ENCODE measurements at regions not wholly inside any gene's neighbourhood (a gene's known extent, or its start where the extent isn't known, plus 50 kb on each side); places are given as distances from the start of the nearest gene placed in this dataset.
"Not testable (repeated sequence)": the region's sequence is repeated elsewhere in the genome, so short reads cannot be mapped to it uniquely, and the experiment has no call there.

DNA sequence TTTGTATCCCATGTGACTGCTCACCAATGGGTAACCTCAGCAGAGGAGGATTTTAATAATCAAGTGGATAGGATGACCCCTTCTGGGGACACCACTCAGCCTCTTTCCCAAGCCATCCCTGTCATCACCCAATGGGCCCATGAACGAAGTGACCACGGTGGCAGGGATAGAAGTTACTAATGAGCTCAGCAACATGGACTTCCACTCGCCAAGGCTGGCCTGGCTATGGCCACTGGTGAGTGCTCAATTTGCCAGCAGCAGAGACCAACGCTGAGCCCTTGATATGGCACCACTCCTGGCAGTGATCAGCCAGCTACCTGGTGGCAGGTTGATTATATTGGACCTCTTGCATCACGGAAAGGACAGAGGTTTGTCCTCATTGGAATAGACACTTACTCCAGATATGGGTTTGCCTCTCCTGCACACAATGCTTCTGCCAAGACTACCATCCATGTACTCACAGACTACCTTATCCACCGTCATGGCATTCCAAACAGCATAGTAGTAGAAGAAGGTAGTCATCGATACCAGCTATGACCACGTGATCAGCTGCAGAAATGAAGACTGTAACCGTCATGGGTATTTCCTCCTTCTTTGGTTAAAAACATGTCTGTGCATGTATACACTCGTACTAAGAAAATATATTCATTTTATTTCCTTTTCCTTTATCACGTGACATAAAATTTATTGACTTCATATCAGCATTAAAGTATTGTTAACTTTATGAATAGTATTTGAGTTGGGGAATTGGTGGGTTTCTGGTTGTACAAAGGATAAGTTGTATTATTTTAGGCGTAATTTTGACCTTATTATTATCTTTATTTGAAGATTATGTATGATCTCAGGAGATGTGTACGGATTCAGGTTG is 562.6 kb downstream of the PTPRU start:
- Histone ChIP-seq H3K27ac (ENCODE audit: low read length) (no peak overlapping the region), H3K9me3 (ENCODE audit: control insufficient read depth in 1 of 2, low read length in 2 of 2) (peaks cover 0 to 8% of the 10 kb centered on the region in 2 donors), H3K4me1 (ENCODE audit: control insufficient read depth in 1 of 2, insufficient read depth in 2 of 2, low read length in 2 of 2) (peaks cover 0 to 4% of the 10 kb centered on the region in 2 donors), H3K4me3 (ENCODE audit: low read depth in 1 of 2, low read length in 2 of 2) (no peak overlapping the region), H3K27me3 (ENCODE audit: low read depth, low read length) (no peaks in the 10 kb centered on the region), H3K36me3 (ENCODE audit: control insufficient read depth in 1 of 2, insufficient read depth in 2 of 2, low read length in 2 of 2) (no peaks in the 10 kb centered on the region)

DNA sequence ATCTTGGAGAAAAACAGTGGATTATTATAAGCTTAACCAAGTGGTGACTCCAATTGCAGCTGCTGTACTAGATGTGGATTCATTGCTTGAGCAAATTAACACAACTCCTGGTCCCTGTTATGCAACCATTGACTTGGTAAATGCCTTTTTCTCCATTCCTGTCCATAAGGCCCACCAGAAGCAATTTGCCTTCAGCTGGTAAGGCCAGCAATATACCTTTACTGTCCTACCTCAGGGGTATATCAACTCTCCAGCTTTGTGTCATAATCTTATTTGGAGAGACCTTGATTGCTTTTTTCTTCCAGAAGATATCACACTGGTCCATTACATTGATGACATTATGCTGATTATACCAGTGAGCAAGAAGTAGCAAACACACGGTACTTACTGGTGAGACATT is 560.8 kb downstream of the PTPRU start:
- not testable (repeated sequence) for H3K4me3 ChIP-seq (ENCODE audit: low read depth in 1 of 2, low read length in 2 of 2); H3K4me1 ChIP-seq (ENCODE audit: control insufficient read depth in 1 of 2, insufficient read depth in 2 of 2, low read length in 2 of 2); H3K9me3 ChIP-seq (ENCODE audit: control insufficient read depth in 1 of 2, low read length in 2 of 2); H3K36me3 ChIP-seq (ENCODE audit: control insufficient read depth in 1 of 2, insufficient read depth in 2 of 2, low read length in 2 of 2); H3K27me3 ChIP-seq (ENCODE audit: low read depth, low read length); H3K27ac ChIP-seq (ENCODE audit: low read length)

DNA sequence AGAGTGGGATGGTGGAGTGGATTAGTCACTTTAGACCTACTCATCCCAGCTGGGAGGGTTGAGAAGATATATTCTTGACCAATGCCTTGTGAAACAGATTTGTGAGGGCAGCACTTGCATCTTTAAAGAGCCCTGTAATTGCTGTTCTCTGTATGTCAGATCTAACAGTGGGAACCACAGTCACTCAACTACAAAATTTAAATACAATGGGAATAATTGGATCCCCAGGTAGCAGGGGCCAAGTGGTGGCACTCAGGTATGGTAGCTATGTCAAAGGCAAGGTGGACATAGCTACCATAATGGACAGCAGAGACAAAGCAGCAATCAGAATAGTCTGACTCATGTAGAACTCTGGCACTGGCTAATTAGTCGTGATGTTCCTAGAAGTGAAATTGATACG is 559.6 kb downstream of the PTPRU start:
- not testable (repeated sequence) for H3K27me3 ChIP-seq (ENCODE audit: low read depth, low read length)

DNA sequence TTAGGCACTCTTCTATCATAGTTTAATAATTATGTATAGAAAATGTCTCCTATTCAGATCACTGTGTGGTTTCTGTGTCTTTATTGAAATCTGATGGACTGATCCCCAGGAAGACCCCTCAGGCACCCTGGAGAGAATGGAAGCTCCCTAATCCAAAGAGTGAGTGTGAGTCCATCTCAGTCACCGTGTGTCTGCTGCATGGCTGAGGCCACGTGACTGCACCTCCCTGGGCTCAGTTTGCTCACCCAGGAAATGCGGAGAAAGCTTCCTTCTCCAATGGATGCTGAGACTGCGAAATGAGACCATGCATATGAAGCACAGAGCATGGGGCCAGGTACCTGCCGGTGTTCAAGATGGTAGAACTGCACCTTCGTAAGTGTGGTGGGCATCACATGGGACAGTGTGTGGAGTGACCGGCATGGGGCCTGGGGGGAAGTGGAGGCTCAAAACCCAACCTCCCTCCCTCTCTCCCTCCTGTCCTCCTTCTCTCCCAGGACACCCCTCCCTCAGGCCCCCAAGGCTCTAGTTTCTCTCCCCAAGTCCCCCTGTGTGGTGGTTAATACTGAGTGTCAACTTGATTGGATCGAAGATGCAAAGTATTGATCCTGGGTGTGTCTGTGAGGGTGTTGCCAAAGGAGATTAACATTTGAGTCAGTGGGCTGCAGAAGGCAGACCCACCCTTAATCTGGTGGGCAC is 557.5 kb downstream of the PTPRU start:
- Histone ChIP-seq H3K9me3 (ENCODE audit: control insufficient read depth in 1 of 2, low read length in 2 of 2) (peaks cover 0 to 8% of the 10 kb centered on the region in 2 donors), H3K27ac (ENCODE audit: low read length) (no peak overlapping the region), H3K36me3 (ENCODE audit: control insufficient read depth in 1 of 2, insufficient read depth in 2 of 2, low read length in 2 of 2) (no peaks in the 10 kb centered on the region), H3K27me3 (ENCODE audit: low read depth, low read length) (no peaks in the 10 kb centered on the region), H3K4me3 (ENCODE audit: low read depth in 1 of 2, low read length in 2 of 2) (no peak overlapping the region), H3K4me1 (ENCODE audit: control insufficient read depth in 1 of 2, insufficient read depth in 2 of 2, low read length in 2 of 2) (no peaks in the 10 kb centered on the region)

More for the DNA sequence above, 559.6 kb downstream of the PTPRU start:
- not testable (repeated sequence) for H3K9me3 ChIP-seq (ENCODE audit: control insufficient read depth in 1 of 2, low read length in 2 of 2); H3K36me3 ChIP-seq (ENCODE audit: control insufficient read depth in 1 of 2, insufficient read depth in 2 of 2, low read length in 2 of 2); H3K4me3 ChIP-seq (ENCODE audit: low read depth in 1 of 2, low read length in 2 of 2); H3K27ac ChIP-seq (ENCODE audit: low read length); H3K4me1 ChIP-seq (ENCODE audit: control insufficient read depth in 1 of 2, insufficient read depth in 2 of 2, low read length in 2 of 2)

DNA sequence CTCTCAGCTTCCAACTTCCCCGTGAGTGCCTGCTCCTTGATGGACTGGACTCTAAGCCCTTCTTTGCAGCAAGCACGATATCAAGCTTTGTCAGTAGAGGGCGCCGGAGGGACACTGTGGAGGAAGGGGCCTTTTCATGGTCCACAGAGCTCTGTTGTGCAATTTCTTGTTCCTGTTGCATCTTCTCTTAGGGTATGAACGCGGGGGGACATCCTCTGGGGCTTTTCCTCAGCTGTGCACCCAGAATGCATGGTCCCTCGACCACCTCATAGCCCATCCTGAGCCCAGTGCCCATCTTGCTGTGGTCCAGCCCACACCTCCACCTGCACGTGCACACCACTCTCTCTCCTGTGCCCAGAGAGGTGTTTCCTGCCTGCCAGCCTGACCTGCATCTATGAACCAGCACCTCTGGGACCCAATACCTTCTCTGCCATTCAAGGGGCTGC is 556.8 kb downstream of the PTPRU start:
- Histone ChIP-seq H3K4me3 (ENCODE audit: low read depth in 1 of 2, low read length in 2 of 2) (no peak overlapping the region), H3K4me1 (ENCODE audit: control insufficient read depth in 1 of 2, insufficient read depth in 2 of 2, low read length in 2 of 2) (no peaks in the 10 kb centered on the region), H3K27me3 (ENCODE audit: low read depth, low read length) (no peaks in the 10 kb centered on the region), H3K27ac (ENCODE audit: low read length) (no peak overlapping the region), H3K9me3 (ENCODE audit: control insufficient read depth in 1 of 2, low read length in 2 of 2) (peaks cover 0 to 8% of the 10 kb centered on the region in 2 donors), H3K36me3 (ENCODE audit: control insufficient read depth in 1 of 2, insufficient read depth in 2 of 2, low read length in 2 of 2) (no peaks in the 10 kb centered on the region)

DNA sequence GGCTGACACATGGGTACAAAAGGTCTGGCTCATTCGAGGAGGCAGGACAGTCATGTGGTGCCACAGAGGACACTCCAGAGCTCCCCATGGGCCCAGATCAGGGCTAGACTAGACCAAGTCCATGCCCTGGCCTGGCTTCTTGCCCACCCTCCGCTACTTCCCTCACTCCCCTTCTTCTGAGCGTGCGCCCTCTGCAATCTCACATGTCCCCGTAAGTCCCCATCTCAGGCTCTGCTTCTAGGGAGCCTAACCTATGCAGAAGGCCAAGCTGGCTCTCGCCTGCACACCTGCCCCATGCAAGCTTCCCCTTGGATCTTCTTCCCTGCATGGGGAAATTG is 553.6 kb downstream of the PTPRU start:
- no peaks in the 10 kb centered on the region for H3K4me1 ChIP-seq (ENCODE audit: control insufficient read depth in 1 of 2, insufficient read depth in 2 of 2, low read length in 2 of 2)
- H3K27ac ChIP-seq (ENCODE audit: low read length) = no peak overlapping the region
- no peak overlapping the region for H3K4me3 ChIP-seq (ENCODE audit: low read depth in 1 of 2, low read length in 2 of 2)
- no peaks in the 10 kb centered on the region for H3K9me3 ChIP-seq (ENCODE audit: control insufficient read depth in 1 of 2, low read length in 2 of 2)
- H3K27me3 ChIP-seq (ENCODE audit: low read depth, low read length) = no peaks in the 10 kb centered on the region
- H3K36me3 ChIP-seq (ENCODE audit: control insufficient read depth in 1 of 2, insufficient read depth in 2 of 2, low read length in 2 of 2) = no peaks in the 10 kb centered on the region

DNA sequence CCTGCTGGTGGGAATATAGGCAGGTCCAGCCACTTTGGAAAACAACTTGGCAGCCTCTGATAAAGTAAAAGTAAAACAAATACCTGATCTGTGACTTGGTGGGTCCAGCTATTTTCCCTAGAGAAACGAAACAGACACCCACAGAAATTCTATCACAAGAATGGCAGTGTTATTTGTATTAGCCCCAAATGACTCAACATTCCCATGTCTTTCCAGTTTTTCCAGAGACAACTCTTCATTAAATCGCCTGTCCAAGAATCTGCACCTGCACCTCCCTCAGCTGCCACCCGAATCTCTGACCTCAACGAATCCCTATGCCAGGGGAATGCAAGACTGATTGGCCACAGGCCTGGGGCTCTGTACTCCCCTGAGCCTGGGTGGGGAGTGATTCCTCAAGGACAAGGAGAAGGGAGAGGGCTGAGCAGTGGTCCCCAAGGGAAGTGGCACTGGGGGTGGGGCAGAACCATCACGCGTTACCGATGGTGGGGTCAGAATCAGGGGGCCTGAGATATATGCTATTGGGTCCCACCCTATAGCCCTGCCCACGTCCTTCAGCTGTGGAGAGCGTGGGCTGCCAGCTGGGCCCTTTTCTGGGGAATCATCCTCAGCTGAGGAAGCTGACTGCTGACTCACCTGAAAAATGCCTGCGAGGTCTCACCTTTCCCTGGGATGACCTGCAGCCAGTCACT is 553.0 kb downstream of the PTPRU start:
- H3K4me1 ChIP-seq (ENCODE audit: control insufficient read depth in 1 of 2, insufficient read depth in 2 of 2, low read length in 2 of 2) = no peaks in the 10 kb centered on the region
- no peaks in the 10 kb centered on the region for H3K36me3 ChIP-seq (ENCODE audit: control insufficient read depth in 1 of 2, insufficient read depth in 2 of 2, low read length in 2 of 2)
- no peaks in the 10 kb centered on the region for H3K9me3 ChIP-seq (ENCODE audit: control insufficient read depth in 1 of 2, low read length in 2 of 2)
- H3K27ac ChIP-seq (ENCODE audit: low read length) = no peak overlapping the region
- no peak overlapping the region for H3K4me3 ChIP-seq (ENCODE audit: low read depth in 1 of 2, low read length in 2 of 2)
- no peaks in the 10 kb centered on the region for H3K27me3 ChIP-seq (ENCODE audit: low read depth, low read length)

DNA sequence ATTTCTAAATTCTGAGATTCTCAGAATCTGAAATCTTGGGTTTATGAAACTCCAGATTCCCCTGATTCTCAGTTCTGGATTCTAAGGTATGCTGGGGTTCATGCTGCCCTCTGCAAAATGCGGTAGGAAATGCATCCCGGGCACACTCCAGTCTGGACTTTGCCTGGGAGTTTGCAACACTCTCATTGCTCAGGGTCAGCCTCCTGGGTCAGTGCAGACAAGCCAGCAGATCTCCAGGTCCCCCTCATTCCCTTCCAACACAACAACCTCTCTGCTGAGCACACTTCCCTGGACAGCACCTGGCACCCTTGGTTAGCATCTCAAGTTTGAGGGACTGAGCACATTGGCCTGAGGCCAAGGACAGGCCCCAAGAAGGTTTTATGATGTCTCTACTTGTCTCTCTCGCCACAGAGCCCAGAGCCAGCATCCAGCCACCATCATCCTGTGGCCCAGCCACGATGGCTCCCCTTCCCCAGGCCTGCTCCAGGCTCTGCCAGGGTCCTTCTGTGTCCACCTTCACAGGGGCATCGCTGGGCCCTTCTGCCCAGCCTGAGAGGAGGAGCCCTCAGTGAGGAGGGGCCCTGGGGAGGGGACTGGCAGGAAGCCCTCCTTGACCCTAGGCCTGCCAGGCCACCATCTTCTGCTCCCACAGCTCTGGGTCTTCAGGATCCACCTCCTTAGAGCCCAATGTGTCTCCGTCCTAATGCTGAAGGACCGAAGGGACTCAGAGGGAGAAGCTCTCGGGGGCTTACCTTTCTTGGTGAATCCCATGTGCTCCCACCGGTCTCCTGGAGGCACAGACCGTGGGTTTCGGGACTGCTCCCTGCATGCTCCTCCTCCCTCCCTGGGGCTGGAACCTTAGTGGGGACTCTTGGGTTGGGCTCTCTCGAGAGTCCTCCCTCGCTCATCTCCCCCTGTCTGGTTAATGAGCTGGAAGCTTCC is 550.7 kb downstream of the PTPRU start:
- Histone ChIP-seq H3K4me3 (ENCODE audit: low read depth in 1 of 2, low read length in 2 of 2) (no peak overlapping the region), H3K27ac (ENCODE audit: low read length) (no peak overlapping the region), H3K27me3 (ENCODE audit: low read depth, low read length) (no peaks in the 10 kb centered on the region), H3K4me1 (ENCODE audit: control insufficient read depth in 1 of 2, insufficient read depth in 2 of 2, low read length in 2 of 2) (no peaks in the 10 kb centered on the region), H3K36me3 (ENCODE audit: control insufficient read depth in 1 of 2, insufficient read depth in 2 of 2, low read length in 2 of 2) (no peaks in the 10 kb centered on the region), H3K9me3 (ENCODE audit: control insufficient read depth in 1 of 2, low read length in 2 of 2) (no peaks in the 10 kb centered on the region)

DNA sequence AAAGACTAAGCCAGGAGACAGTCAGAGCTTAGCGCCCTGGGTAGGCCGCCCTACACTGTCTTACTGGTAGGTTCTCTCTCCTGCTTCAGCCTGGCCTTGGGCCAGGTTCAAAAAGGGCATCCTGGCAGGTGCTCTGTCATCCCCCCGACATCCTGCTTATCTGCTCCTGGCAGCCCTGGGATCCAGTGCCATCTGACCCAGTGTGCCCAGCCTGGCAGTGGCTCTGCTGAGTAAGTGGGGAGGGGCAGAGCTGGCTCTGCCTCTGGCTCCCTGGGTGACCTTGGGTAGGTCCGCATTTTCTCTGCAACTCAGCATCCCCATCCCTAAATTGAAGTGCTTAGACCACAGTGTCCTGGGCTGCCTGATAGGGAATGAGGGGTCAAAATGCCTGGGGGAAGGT is 549.9 kb downstream of the PTPRU start:
- H3K36me3 ChIP-seq (ENCODE audit: control insufficient read depth in 1 of 2, insufficient read depth in 2 of 2, low read length in 2 of 2) = no peaks in the 10 kb centered on the region
- H3K4me1 ChIP-seq (ENCODE audit: control insufficient read depth in 1 of 2, insufficient read depth in 2 of 2, low read length in 2 of 2) = no peaks in the 10 kb centered on the region
- H3K27ac ChIP-seq (ENCODE audit: low read length) = no peak overlapping the region
- no peaks in the 10 kb centered on the region for H3K27me3 ChIP-seq (ENCODE audit: low read depth, low read length)
- no peak overlapping the region for H3K4me3 ChIP-seq (ENCODE audit: low read depth in 1 of 2, low read length in 2 of 2)
- H3K9me3 ChIP-seq (ENCODE audit: control insufficient read depth in 1 of 2, low read length in 2 of 2) = no peaks in the 10 kb centered on the region

DNA sequence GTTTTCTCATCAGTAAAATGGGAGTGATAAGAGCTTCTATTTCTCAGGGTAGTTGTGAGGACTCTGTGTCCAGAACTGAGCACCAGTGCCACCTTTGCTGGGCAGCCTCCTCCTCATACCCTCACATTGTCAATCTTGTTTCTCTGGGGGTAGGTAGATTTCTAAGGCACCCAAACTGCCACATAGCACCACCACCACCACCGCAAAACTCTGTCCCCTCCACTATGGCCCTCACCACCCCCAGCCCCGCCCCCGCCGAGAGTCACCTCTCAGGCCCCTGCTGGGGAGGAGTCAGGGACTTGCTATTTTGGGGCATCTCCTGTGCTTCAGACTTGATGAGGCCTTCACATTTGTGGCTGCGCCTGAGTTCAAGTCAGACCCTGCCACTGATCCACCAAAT is 549.2 kb downstream of the PTPRU start:
- H3K27me3 ChIP-seq (ENCODE audit: low read depth, low read length) = no peaks in the 10 kb centered on the region
- no peaks in the 10 kb centered on the region for H3K9me3 ChIP-seq (ENCODE audit: control insufficient read depth in 1 of 2, low read length in 2 of 2)
- no peak overlapping the region for H3K4me3 ChIP-seq (ENCODE audit: low read depth in 1 of 2, low read length in 2 of 2)

DNA sequence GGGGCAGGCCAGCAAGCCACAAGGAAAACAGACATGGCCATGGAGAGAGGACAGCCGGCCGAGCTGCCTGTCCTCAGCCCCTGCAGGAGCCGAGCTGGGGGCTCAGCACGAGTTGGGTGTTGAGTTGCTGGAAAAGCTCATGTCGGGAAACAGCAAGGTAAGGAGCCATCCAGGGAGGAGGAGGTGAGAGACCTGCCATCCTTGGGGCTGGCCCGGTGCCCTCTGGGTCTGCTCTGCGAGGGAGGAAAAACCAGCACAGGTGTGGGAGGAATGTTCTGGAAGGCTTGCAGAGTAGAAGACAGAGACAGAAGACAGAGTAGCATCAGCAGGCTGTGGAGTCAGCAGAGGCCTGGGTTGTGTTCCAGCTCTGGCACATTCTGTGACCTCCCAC is 548.8 kb downstream of the PTPRU start:
- H3K27me3 ChIP-seq (ENCODE audit: low read depth, low read length) = no peaks in the 10 kb centered on the region
- no peak overlapping the region for H3K27ac ChIP-seq (ENCODE audit: low read length)
- H3K4me1 ChIP-seq (ENCODE audit: control insufficient read depth in 1 of 2, insufficient read depth in 2 of 2, low read length in 2 of 2) = no peaks in the 10 kb centered on the region
- no peaks in the 10 kb centered on the region for H3K36me3 ChIP-seq (ENCODE audit: control insufficient read depth in 1 of 2, insufficient read depth in 2 of 2, low read length in 2 of 2)
- no peak overlapping the region for H3K4me3 ChIP-seq (ENCODE audit: low read depth in 1 of 2, low read length in 2 of 2)
- H3K9me3 ChIP-seq (ENCODE audit: control insufficient read depth in 1 of 2, low read length in 2 of 2) = no peaks in the 10 kb centered on the region

More for the DNA sequence above, 549.2 kb downstream of the PTPRU start:
- Histone ChIP-seq H3K27ac (ENCODE audit: low read length) (no peak overlapping the region), H3K36me3 (ENCODE audit: control insufficient read depth in 1 of 2, insufficient read depth in 2 of 2, low read length in 2 of 2) (no peaks in the 10 kb centered on the region), H3K4me1 (ENCODE audit: control insufficient read depth in 1 of 2, insufficient read depth in 2 of 2, low read length in 2 of 2) (no peaks in the 10 kb centered on the region)
